GM12892 (cell line): ENCODE measurements at regions not wholly inside any gene's neighbourhood (a gene's known extent, or its start where the extent isn't known, plus 50 kb on each side); places are given as distances from the start of the nearest gene placed in this dataset.

ENCODE experiments used
- POLR2A ChIP-seq: IDR thresholded peaks from 2 replicates; pipeline ENCODE4 v1.6.1; 2011; ENCODE audit warnings: low read depth, low read length, control low read depth
- POLR2AphosphoS5 ChIP-seq: IDR thresholded peaks from 2 replicates; pipeline ENCODE4 v1.6.1; 2011; ENCODE audit warnings: low read depth, low read length, control low read depth
- TAF1 ChIP-seq: IDR thresholded peaks from 2 replicates; pipeline ENCODE4 v1.6.1; 2011; ENCODE audit warnings: low read depth, mild to moderate bottlenecking, control low read depth, low read length, borderline replicate concordance

- no peak for TF ChIP-seq POLR2AphosphoS5
- no peak for TF ChIP-seq POLR2A
- TF ChIP-seq TAF1 = no peak
Measured at GRCh38 chr22:47463220-47463619, 700.8 kb downstream of the TBC1D22A start.
